SK-N-MC (cell line): ENCODE measurements at regions not wholly inside any gene's neighbourhood (a gene's known extent, or its start where the extent isn't known, plus 50 kb on each side); places are given as distances from the start of the nearest gene placed in this dataset.

Experiments used
- EZH2 ChIP-seq: fragments of 200-600 bp; sonication (generic); IDR thresholded peaks from one replicate; pipeline ENCODE4 v1.6.1; 2017; ENCODE audit warnings: antibody characterized with exemption
- FOXP2 ChIP-seq: optimal IDR thresholded peaks from 2 replicates; pipeline ENCODE3; 2011; ENCODE audit warnings: mild to moderate bottlenecking, moderate library complexity; ENCODE audit not compliant: insufficient read depth; ENCODE audit errors: extremely low read length, control extremely low read depth
- POLR2AphosphoS5 ChIP-seq: IDR thresholded peaks from 2 replicates; pipeline ENCODE4 v1.6.1; 2012; ENCODE audit warnings: mild to moderate bottlenecking, low read depth, low read length, borderline replicate concordance

DNA sequence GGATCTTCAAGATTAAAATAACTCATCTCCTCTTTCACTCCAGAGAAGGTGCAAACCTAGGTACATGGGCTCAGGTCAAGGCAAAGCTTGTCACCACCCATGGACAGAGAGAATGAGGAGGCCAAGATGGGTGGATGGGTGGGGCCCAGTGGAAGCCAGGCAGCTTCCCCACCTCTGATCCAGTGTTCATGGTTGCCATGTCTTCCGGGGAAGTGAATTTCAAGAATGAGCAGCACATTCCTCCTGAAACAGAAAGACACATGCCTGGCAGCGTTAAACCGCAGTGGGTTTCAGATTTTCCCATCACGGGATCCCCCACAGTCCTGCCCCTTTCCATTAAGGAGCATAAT is 301.7 kb downstream of the EIPR1 start:
- no peak for TF ChIP-seq EZH2
- no peak for TF ChIP-seq POLR2AphosphoS5
- TF ChIP-seq FOXP2 = no peak
